SK-N-SH (cell line): ENCODE measurements at regions not wholly inside any gene's neighbourhood (a gene's known extent, or its start where the extent isn't known, plus 50 kb on each side); places are given as distances from the start of the nearest gene placed in this dataset.

Experiments
- JUND ChIP-seq: IDR thresholded peaks from 2 replicates; pipeline ENCODE4 v1.4.0; 2012
- SIN3A ChIP-seq: IDR thresholded peaks from 2 replicates; pipeline ENCODE4 v1.6.1; 2012; ENCODE audit warnings: low read depth, mild to moderate bottlenecking, low read length, moderate library complexity, borderline replicate concordance
- TF ChIP-seq, protein P1 (sequence below): fragments of 200-600 bp; sonication (generic); IDR thresholded peaks from 2 replicates; pipeline ENCODE4 v1.6.1; 2017; ENCODE audit warnings: antibody characterized with exemption, mild to moderate bottlenecking, moderate library complexity

DNA sequence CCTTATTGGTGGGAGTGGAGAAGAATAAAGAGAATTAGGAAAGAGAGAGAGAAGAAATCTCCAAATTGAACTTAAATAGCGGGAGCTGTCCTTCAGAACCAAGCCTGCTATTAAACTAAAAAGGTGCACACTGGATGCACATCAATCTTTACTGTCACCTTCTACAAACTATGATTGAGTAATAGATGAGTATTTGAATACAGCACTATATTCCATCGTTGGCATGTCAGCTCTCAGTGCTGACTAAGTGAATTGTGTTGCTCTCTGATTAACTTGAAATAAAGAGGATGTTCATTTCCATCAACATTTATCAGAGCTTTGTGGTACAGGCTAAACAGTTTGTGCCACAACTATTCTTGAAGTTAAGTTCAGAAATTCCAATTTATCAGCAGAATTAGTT, 143.7 kb upstream of the PABPC4L start:
- TF ChIP-seq JUND = no peak
- no peak for TF ChIP-seq SIN3A
- TF ChIP-seq, protein P1, sequence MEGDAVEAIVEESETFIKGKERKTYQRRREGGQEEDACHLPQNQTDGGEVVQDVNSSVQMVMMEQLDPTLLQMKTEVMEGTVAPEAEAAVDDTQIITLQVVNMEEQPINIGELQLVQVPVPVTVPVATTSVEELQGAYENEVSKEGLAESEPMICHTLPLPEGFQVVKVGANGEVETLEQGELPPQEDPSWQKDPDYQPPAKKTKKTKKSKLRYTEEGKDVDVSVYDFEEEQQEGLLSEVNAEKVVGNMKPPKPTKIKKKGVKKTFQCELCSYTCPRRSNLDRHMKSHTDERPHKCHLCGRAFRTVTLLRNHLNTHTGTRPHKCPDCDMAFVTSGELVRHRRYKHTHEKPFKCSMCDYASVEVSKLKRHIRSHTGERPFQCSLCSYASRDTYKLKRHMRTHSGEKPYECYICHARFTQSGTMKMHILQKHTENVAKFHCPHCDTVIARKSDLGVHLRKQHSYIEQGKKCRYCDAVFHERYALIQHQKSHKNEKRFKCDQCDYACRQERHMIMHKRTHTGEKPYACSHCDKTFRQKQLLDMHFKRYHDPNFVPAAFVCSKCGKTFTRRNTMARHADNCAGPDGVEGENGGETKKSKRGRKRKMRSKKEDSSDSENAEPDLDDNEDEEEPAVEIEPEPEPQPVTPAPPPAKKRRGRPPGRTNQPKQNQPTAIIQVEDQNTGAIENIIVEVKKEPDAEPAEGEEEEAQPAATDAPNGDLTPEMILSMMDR = no peak
